ENCODE measurements at regions not wholly inside any gene's neighbourhood (a gene's known extent, or its start where the extent isn't known, plus 50 kb on each side); places are given as distances from the start of the nearest gene placed in this dataset.

DNA sequence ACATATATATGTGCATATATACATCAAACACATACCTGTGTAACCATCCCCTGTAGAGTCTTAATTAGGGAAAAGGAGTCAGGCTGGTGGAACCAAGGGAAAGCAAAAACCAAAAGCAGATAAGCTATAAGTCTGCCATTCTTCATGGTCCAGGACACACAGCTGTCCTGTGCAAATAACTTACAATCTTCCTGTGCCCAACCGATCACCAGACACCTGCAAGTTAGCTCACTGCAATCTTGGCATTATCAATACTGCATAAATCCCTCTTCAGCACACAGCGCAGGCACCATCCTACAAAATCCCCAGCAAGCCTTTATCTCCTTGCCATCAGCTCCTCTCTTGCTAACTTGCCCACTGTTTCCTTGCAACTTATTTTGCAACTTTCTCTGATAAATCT lies 60.8 kb upstream of the DYNAP start:
- TF ChIP-seq, protein P1, sequence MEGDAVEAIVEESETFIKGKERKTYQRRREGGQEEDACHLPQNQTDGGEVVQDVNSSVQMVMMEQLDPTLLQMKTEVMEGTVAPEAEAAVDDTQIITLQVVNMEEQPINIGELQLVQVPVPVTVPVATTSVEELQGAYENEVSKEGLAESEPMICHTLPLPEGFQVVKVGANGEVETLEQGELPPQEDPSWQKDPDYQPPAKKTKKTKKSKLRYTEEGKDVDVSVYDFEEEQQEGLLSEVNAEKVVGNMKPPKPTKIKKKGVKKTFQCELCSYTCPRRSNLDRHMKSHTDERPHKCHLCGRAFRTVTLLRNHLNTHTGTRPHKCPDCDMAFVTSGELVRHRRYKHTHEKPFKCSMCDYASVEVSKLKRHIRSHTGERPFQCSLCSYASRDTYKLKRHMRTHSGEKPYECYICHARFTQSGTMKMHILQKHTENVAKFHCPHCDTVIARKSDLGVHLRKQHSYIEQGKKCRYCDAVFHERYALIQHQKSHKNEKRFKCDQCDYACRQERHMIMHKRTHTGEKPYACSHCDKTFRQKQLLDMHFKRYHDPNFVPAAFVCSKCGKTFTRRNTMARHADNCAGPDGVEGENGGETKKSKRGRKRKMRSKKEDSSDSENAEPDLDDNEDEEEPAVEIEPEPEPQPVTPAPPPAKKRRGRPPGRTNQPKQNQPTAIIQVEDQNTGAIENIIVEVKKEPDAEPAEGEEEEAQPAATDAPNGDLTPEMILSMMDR (IDR thresholded peaks at IDR 0.05), result no peak
- Mint-ChIP-seq H3K9me3 (ENCODE audit: low read depth) (no peaks in the 10 kb centered on the region), H3K27ac (ENCODE audit: unreplicated experiment) (no peak overlapping the region), H3K27me3 (ENCODE audit: low read depth) (peaks cover 16% of the 10 kb centered on the region), H3K4me3 (ENCODE audit: unreplicated experiment) (no peak overlapping the region), H3K4me1 (ENCODE audit: low read depth) (no peaks in the 10 kb centered on the region), H3K36me3 (ENCODE audit: low read depth) (no peaks in the 10 kb centered on the region)
- DNase-seq (ENCODE audit: low spot score), result no peak

DNA sequence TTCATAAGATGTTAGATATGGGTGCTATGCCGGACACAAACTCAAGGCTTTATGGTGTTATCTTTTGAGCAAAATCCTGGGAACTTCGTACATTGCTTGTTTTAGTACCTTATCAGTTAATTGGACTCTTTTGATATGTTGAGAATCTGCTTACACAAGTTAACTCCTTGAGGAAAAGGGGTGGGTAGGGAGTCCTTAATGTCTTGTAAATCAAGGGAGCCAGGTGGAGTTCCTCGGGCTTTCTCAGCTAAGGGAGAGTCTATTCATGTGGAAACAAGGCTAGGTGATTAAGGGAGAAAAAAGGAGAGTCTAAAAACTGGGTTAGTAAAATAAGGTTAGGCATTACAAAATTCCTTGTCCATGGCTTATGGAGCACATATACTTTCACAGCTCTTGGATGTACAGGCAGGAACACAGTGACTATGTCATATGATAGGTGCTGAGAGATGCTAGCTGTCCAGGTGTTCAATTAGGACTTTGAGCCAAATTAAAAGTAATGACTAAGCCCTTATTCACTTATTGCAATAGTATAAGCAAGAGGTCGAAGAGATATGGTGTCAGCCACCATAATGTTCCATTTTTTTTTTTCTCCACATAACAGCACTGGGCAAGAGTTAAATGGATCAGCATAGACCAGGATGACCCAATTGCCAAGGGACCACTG lies 59.5 kb upstream of the DYNAP start:
- Mint-ChIP-seq H3K9me3 (ENCODE audit: low read depth) (no peaks in the 10 kb centered on the region), H3K27ac (ENCODE audit: unreplicated experiment) (no peak overlapping the region), H3K36me3 (ENCODE audit: low read depth) (no peaks in the 10 kb centered on the region), H3K4me1 (ENCODE audit: low read depth) (no peaks in the 10 kb centered on the region), H3K4me3 (ENCODE audit: unreplicated experiment) (no peak overlapping the region), H3K27me3 (ENCODE audit: low read depth) (peaks cover 16% of the 10 kb centered on the region)
- DNase-seq (ENCODE audit: low spot score), result no peak
- TF ChIP-seq, protein P1 (IDR thresholded peaks at IDR 0.05), result no peak

DNA sequence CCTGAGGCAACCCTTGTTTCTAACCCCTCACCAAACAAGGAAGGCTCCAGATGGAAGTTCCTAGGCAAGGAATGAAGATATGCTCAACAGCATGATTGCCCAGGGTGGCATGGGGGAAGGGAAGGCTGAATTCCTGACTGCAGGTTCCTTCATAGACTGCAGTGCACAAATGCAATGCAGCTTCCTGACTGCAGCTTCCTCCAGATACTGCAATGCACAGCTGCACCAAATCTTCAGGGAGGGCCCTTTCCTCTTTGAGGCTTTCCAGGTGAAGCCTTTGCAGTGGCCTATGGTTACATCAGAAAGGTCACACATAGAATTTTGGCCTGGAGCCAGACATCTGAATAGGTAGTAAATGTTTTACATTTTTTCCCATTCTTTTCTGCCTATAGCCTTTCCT lies 58.8 kb upstream of the DYNAP start:
- Mint-ChIP-seq H3K36me3 (ENCODE audit: low read depth) (no peaks in the 10 kb centered on the region), H3K27me3 (ENCODE audit: low read depth) (peaks cover 16% of the 10 kb centered on the region), H3K4me1 (ENCODE audit: low read depth) (no peaks in the 10 kb centered on the region), H3K27ac (ENCODE audit: unreplicated experiment) (no peak overlapping the region), H3K9me3 (ENCODE audit: low read depth) (no peaks in the 10 kb centered on the region), H3K4me3 (ENCODE audit: unreplicated experiment) (no peak overlapping the region)
- no peak for DNase-seq (ENCODE audit: low spot score)
- TF ChIP-seq, protein P1 (IDR thresholded peaks at IDR 0.05), result no peak

DNA sequence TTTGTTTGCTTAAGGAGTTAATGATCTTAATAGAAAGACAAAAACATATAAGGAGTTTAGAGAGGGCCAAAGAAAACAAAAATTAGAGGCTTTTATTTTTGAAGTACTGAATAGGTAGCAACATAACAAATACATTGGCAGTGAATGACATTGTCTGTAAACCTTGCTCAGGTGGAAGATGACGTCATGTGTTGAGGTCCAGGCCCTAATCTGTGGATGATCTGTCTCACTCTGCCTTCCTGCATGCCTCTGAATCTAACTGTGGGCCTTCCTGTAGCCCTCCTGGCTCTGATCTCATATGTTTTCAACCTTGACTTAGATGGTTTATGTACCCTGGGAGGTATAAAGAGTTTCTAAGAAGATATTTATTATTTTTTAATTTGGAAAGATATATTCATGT lies 58.1 kb upstream of the DYNAP start:
- peaks cover 16% of the 10 kb centered on the region for H3K27me3 Mint-ChIP-seq (ENCODE audit: low read depth)
- H3K27ac Mint-ChIP-seq (ENCODE audit: unreplicated experiment), result no peak overlapping the region
- H3K36me3 Mint-ChIP-seq (ENCODE audit: low read depth), result no peaks in the 10 kb centered on the region
- TF ChIP-seq, protein P1 (IDR thresholded peaks at IDR 0.05), result no peak
- no peaks in the 10 kb centered on the region for H3K9me3 Mint-ChIP-seq (ENCODE audit: low read depth)
- no peak for DNase-seq (ENCODE audit: low spot score)
- H3K4me1 Mint-ChIP-seq (ENCODE audit: low read depth), result no peaks in the 10 kb centered on the region
- no peak overlapping the region for H3K4me3 Mint-ChIP-seq (ENCODE audit: unreplicated experiment)
